ENCODE measurements at regions not wholly inside any gene's neighbourhood (a gene's known extent, or its start where the extent isn't known, plus 50 kb on each side); places are given as distances from the start of the nearest gene placed in this dataset.
A peak's percentile ranks its signal among the peaks of the same experiment; 100 is the strongest.
"Not testable (repeated sequence)": the region's sequence is repeated elsewhere in the genome, so short reads cannot be mapped to it uniquely, and the experiment has no call there.

GRCh38 chr3:110628650-110629301 lies 442.8 kb upstream of the NECTIN3 start:
- DNase-seq (ENCODE audit: low read depth in 4 of 4, low spot score in 3 of 4), result no peak

GRCh38 chr3:110629917-110630316 lies 441.7 kb upstream of the NECTIN3 start:
- DNase-seq (ENCODE audit: low read depth in 4 of 4, low spot score in 3 of 4), result no peak

GRCh38 chr3:110644203-110644602 lies 427.4 kb upstream of the NECTIN3 start:
- DNase-seq (ENCODE audit: low read depth in 4 of 4, low spot score in 3 of 4), result no peak

- DNase-seq (ENCODE audit: low read depth in 4 of 4, low spot score in 3 of 4), result no peak
Observed at GRCh38 chr3:110646055-110646454, 425.6 kb upstream of the NECTIN3 start.

GRCh38 chr3:110646496-110646895 lies 425.1 kb upstream of the NECTIN3 start:
- DNase-seq (ENCODE audit: low read depth in 4 of 4, low spot score in 3 of 4), result no peak

GRCh38 chr3:110647586-110647985 lies 424.0 kb upstream of the NECTIN3 start:
- no peak for DNase-seq (ENCODE audit: low read depth in 4 of 4, low spot score in 3 of 4)

- no peak for DNase-seq (ENCODE audit: low read depth in 4 of 4, low spot score in 3 of 4)
Observed at GRCh38 chr3:110650741-110651140, 420.9 kb upstream of the NECTIN3 start.

GRCh38 chr3:110654843-110655502 lies 416.6 kb upstream of the NECTIN3 start:
- peak in 1 of 4 donors; percentile 4 for DNase-seq (ENCODE audit: low read depth in 4 of 4, low spot score in 3 of 4)

GRCh38 chr3:110656394-110657025 lies 415.1 kb upstream of the NECTIN3 start:
- DNase-seq (ENCODE audit: low read depth in 4 of 4, low spot score in 3 of 4), result peak in 1 of 4 donors; percentile 3

- no peak for DNase-seq (ENCODE audit: low read depth in 4 of 4, low spot score in 3 of 4)
Observed at GRCh38 chr3:110664148-110664547, 407.5 kb upstream of the NECTIN3 start.

- no peak for DNase-seq (ENCODE audit: low read depth in 4 of 4, low spot score in 3 of 4)
Observed at GRCh38 chr3:110666495-110666894, 405.1 kb upstream of the NECTIN3 start.

- DNase-seq (ENCODE audit: low read depth in 4 of 4, low spot score in 3 of 4), result no peak
Observed at GRCh38 chr3:110667216-110667615, 404.4 kb upstream of the NECTIN3 start.

GRCh38 chr3:110670407-110670806 lies 401.2 kb upstream of the NECTIN3 start:
- no peak for DNase-seq (ENCODE audit: low read depth in 4 of 4, low spot score in 3 of 4)

GRCh38 chr3:110677506-110677905 lies 394.1 kb upstream of the NECTIN3 start:
- DNase-seq (ENCODE audit: low read depth in 4 of 4, low spot score in 3 of 4), result no peak

- no peak for DNase-seq (ENCODE audit: low read depth in 4 of 4, low spot score in 3 of 4)
Observed at GRCh38 chr3:110679285-110679684, 392.3 kb upstream of the NECTIN3 start.

- DNase-seq (ENCODE audit: low read depth in 4 of 4, low spot score in 3 of 4), result no peak
Observed at GRCh38 chr3:110680450-110680849, 391.2 kb upstream of the NECTIN3 start.

GRCh38 chr3:110684466-110684865 lies 387.1 kb upstream of the NECTIN3 start:
- DNase-seq (ENCODE audit: low read depth in 4 of 4, low spot score in 3 of 4), result no peak

GRCh38 chr3:110685630-110686029 lies 386.0 kb upstream of the NECTIN3 start:
- no peak for DNase-seq (ENCODE audit: low read depth in 4 of 4, low spot score in 3 of 4)

- DNase-seq (ENCODE audit: low read depth in 4 of 4, low spot score in 3 of 4), result no peak
Observed at GRCh38 chr3:110686701-110687100, 384.9 kb upstream of the NECTIN3 start.

GRCh38 chr3:110687138-110687537 lies 384.5 kb upstream of the NECTIN3 start:
- no peak for DNase-seq (ENCODE audit: low read depth in 4 of 4, low spot score in 3 of 4)

GRCh38 chr3:110697961-110698360 lies 373.7 kb upstream of the NECTIN3 start:
- no peak for DNase-seq (ENCODE audit: low read depth in 4 of 4, low spot score in 3 of 4)

- DNase-seq (ENCODE audit: low read depth in 4 of 4, low spot score in 3 of 4), result not testable (repeated sequence)
Observed at GRCh38 chr3:110704332-110704731, 367.3 kb upstream of the NECTIN3 start.

All from right renal pelvis (tissue), 4 donors.